ENCODE measurements at regions not wholly inside any gene's neighbourhood (a gene's known extent, or its start where the extent isn't known, plus 50 kb on each side); places are given as distances from the start of the nearest gene placed in this dataset.

- TF ChIP-seq POLR2A (IDR thresholded peaks at IDR 0.05; ENCODE audit: low read depth, low read length): no peak
- TF ChIP-seq, protein P1, sequence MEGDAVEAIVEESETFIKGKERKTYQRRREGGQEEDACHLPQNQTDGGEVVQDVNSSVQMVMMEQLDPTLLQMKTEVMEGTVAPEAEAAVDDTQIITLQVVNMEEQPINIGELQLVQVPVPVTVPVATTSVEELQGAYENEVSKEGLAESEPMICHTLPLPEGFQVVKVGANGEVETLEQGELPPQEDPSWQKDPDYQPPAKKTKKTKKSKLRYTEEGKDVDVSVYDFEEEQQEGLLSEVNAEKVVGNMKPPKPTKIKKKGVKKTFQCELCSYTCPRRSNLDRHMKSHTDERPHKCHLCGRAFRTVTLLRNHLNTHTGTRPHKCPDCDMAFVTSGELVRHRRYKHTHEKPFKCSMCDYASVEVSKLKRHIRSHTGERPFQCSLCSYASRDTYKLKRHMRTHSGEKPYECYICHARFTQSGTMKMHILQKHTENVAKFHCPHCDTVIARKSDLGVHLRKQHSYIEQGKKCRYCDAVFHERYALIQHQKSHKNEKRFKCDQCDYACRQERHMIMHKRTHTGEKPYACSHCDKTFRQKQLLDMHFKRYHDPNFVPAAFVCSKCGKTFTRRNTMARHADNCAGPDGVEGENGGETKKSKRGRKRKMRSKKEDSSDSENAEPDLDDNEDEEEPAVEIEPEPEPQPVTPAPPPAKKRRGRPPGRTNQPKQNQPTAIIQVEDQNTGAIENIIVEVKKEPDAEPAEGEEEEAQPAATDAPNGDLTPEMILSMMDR (conservative IDR thresholded peaks at IDR 0.05; ENCODE audit: low read depth, low read length): no peak
- TF ChIP-seq MAFK (IDR thresholded peaks at IDR 0.05; ENCODE audit: low read depth, low read length): no peak
- TF ChIP-seq CEBPB (IDR thresholded peaks at IDR 0.05; ENCODE audit: low read depth, low read length): peak; percentile 57
- TF ChIP-seq RFX5 (IDR thresholded peaks at IDR 0.05; ENCODE audit: low read depth, low read length): no peak
- no peak for TF ChIP-seq MXI1 (IDR thresholded peaks at IDR 0.05; ENCODE audit: borderline replicate concordance, low read depth, low read length)
- no peak for TF ChIP-seq CHD1 (IDR thresholded peaks at IDR 0.05; ENCODE audit: low read depth, low read length)
- TF ChIP-seq BHLHE40 (IDR thresholded peaks at IDR 0.05; ENCODE audit: low read depth, low read length): no peak
These were observed 74.3 kb downstream of the NCOR2 start for GRCh38 chr12:124492879-124493808.

Data from IMR-90 (cell line).